ENCODE measurements at regions not wholly inside any gene's neighbourhood (a gene's known extent, or its start where the extent isn't known, plus 50 kb on each side); places are given as distances from the start of the nearest gene placed in this dataset.

DNA sequence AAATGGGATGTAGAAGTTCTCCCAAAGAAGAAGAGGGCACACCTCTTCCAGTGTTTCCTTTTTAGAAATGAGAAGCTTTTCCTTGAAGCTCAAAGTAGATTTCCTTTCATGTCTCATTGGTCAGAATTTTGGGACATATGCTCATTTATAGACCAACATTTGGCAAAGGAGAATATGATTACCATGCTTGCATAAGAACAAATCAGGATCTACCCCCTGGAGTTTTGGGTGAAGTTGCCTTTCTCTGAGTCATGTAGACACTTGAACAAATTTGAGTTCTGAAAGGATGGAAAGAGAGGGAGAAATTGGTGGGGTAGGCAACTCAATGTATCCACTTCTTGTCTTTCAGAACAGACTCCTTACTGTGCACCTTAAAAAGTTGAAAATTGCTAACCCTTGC lies 409.0 kb downstream of the SLC4A3 start:
- TF ChIP-seq, protein P1, sequence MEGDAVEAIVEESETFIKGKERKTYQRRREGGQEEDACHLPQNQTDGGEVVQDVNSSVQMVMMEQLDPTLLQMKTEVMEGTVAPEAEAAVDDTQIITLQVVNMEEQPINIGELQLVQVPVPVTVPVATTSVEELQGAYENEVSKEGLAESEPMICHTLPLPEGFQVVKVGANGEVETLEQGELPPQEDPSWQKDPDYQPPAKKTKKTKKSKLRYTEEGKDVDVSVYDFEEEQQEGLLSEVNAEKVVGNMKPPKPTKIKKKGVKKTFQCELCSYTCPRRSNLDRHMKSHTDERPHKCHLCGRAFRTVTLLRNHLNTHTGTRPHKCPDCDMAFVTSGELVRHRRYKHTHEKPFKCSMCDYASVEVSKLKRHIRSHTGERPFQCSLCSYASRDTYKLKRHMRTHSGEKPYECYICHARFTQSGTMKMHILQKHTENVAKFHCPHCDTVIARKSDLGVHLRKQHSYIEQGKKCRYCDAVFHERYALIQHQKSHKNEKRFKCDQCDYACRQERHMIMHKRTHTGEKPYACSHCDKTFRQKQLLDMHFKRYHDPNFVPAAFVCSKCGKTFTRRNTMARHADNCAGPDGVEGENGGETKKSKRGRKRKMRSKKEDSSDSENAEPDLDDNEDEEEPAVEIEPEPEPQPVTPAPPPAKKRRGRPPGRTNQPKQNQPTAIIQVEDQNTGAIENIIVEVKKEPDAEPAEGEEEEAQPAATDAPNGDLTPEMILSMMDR (IDR thresholded peaks at IDR 0.05; ENCODE audit: control insufficient read depth, extremely low read depth, insufficient read depth), result no peak

DNA sequence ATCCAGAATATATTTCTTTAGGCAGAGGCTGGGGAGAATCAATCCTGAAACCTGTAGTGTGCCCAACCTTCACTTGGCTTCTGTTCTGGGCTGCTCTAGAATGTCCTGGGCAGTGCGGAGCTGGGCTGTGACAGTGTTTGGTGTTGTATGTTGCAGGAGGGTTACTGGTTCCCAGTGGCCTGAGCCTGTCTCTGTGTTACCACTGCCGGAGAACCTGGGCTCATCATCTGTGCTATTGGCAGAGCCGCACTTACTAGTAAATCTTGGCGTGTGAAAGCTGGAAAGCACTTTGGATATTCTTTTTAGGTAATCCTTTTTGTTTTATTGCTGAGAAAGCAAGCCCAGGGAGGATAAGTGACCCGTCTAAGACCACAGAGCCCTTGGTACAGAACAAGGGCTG lies 412.9 kb downstream of the SLC4A3 start:
- H3K4me3 ChIP-seq (ENCODE audit: low read depth, low read length), result no peak overlapping the region
- DNase-seq (ENCODE audit: low read depth), result no peak
- TF ChIP-seq, protein P1 (IDR thresholded peaks at IDR 0.05; ENCODE audit: control insufficient read depth, extremely low read depth, insufficient read depth), result no peak

More for the DNA sequence above, 409.0 kb downstream of the SLC4A3 start:
- DNase-seq (ENCODE audit: low read depth), result no peak
- H3K4me3 ChIP-seq (ENCODE audit: low read depth, low read length), result no peak overlapping the region

DNA sequence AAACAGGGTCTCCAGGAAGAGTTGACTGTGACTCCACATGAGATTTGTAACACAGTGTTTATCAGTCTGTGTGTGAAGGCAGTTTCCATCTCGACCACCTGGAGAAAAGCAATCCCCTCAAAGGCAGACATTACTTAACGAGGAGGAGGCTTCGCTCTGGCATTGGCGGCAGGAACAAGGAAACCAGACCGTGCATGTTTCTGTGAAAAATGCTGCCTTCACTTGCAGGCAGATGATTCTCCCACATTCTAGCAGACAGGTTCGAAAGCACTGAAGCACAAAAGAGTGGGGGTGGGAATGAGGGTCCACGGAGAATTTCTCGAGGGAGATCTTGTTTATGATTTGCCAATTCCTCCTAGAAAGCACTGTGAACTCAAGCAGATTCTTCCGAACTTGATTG lies 414.0 kb downstream of the SLC4A3 start:
- no peak overlapping the region for H3K4me3 ChIP-seq (ENCODE audit: low read depth, low read length)
- TF ChIP-seq, protein P1 (IDR thresholded peaks at IDR 0.05; ENCODE audit: control insufficient read depth, extremely low read depth, insufficient read depth), result no peak
- no peak for DNase-seq (ENCODE audit: low read depth)

DNA sequence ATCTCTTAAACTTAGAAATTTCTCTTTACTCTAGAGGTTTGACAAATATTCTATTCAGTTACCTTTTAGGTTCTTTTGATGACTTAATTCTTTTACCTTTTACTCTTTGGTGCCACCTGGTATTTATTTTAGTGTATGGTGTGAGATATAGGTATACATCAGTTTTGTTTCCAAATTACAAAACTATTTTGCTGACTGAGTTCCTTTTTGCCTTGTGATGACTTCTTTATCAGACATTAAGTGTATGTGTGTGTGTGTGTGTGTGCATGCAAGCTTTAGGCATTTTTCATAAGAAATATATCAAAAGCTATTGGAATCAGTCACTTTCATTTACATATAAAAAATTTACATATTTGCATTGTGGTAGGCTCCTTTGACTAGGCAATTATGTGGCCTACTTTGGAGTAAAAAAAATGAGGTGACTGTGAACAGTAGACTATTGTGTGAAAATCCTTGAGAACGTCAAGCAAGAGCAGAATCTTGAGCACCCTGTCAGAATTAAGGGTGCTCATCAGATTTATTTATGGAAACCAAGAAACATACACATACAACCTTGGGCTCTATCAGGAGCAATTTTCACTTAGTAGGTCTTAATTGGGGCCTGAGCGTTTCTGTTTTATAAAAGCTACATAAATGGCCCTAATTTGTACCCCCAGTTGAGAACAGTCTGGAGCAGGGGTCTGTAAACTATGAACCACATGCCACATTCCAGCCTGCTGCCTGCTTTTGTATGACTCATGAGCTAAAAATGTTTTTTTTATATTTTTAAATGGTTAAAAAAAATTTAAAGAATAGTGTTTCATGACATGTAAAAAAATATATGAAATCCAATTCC lies 415.9 kb downstream of the SLC4A3 start:
- DNase-seq (ENCODE audit: low read depth), result no peak
- no peak overlapping the region for H3K4me3 ChIP-seq (ENCODE audit: low read depth, low read length)
- TF ChIP-seq, protein P1 (IDR thresholded peaks at IDR 0.05; ENCODE audit: control insufficient read depth, extremely low read depth, insufficient read depth), result no peak

DNA sequence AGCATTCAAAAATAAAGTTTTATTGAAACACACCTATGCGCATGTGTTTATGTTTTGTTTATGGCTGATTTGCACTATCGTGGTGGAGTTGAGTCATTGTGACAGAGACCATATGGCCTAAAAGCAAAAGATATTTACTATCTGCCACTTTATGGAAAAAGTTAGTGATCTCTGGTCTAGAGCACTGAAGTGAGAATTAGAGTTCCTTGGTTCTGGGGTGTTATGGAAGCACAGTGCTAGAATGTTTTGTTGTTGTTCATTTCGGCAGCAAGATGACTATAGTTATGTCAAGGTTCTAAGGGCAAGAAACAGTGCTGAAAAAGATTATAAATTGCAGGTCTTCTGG lies 416.5 kb downstream of the SLC4A3 start:
- DNase-seq (ENCODE audit: low read depth), result no peak
- H3K4me3 ChIP-seq (ENCODE audit: low read depth, low read length), result no peak overlapping the region
- TF ChIP-seq, protein P1 (IDR thresholded peaks at IDR 0.05; ENCODE audit: control insufficient read depth, extremely low read depth, insufficient read depth), result no peak

DNA sequence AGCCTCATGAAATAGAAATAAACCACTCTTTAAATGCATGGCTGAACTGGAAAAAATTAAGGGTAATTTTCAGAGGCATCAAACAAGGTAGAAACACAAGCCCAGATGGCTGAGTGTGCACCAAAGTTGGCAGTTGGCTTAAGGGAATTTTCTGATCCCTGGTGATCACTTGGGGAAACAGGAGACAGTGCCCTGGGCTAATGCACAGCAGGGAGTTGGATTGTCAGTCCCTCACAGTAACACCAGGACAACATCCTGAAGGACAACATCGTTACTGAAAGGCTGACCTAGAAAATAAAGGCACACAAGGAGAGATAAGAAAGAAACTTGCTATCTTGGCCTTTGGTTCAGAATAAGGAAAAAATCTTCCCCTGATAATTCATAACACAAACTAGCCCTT lies 417.0 kb downstream of the SLC4A3 start:
- DNase-seq (ENCODE audit: low read depth), result no peak
- TF ChIP-seq, protein P1 (IDR thresholded peaks at IDR 0.05; ENCODE audit: control insufficient read depth, extremely low read depth, insufficient read depth), result no peak
- no peak overlapping the region for H3K4me3 ChIP-seq (ENCODE audit: low read depth, low read length)

DNA sequence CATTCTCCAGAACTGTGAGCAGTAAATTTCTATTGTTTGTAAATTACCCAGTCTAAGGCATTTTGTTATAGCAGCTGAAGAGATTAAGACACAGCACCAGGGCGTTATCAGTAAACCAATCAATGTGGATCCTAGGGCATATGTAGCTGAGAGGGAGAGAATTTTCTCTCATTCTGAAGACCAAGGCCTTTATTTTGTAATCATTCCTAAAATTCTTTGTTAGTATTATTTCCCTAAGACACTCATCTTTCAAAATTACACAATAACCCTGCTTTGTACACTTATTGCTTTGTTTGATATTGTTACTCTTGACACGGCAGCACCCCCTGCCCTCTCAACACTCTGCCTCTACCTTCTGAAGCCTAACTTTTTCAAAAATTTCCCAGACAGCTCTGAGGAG lies 419.1 kb downstream of the SLC4A3 start:
- TF ChIP-seq, protein P1 (IDR thresholded peaks at IDR 0.05; ENCODE audit: control insufficient read depth, extremely low read depth, insufficient read depth), result no peak
- H3K4me3 ChIP-seq (ENCODE audit: low read depth, low read length), result no peak overlapping the region
- no peak for DNase-seq (ENCODE audit: low read depth)

All from LNCaP clone FGC (cell line).